Natural killer cell (primary cell): ENCODE measurements at regions not wholly inside any gene's neighbourhood (a gene's known extent, or its start where the extent isn't known, plus 50 kb on each side); places are given as distances from the start of the nearest gene placed in this dataset.

Experiments
- ATAC-seq, 3 donors: fragments of 150-1000 bp in 2 of 3; fragments of 200-7000 bp in 1 of 3; cut with Tn5 transposase; 1 replicate in 1 of 3; 2 replicates in 2 of 3; pipeline ENCODE4 v1.10.0; 2021; ENCODE audit warnings: mild to moderate bottlenecking in 2 of 3, moderate library complexity in 2 of 3
- DNase-seq, 2 donors: peaks; one replicate each; pipeline versions ENCODE4 v3.0.0 to v3.0.0-alpha.2; 2013 to 2021; ENCODE audit warnings: mixed read lengths in 1 of 2
- H3K27ac ChIP-seq: one replicate; pipeline ENCODE4 v1.5.1; 2013; ENCODE audit warnings: mild to moderate bottlenecking, low read length
- H3K27me3 ChIP-seq: one replicate; pipeline ENCODE4 v1.6.1; 2013; ENCODE audit warnings: low read length; ENCODE audit not compliant: control insufficient read depth, insufficient read depth
- H3K36me3 ChIP-seq: one replicate; pipeline ENCODE4 v1.6.1; 2013; ENCODE audit warnings: low read length; ENCODE audit not compliant: control insufficient read depth, insufficient read depth
- H3K4me1 ChIP-seq: one replicate; pipeline ENCODE4 v1.6.1; 2013; ENCODE audit warnings: low read length; ENCODE audit not compliant: control insufficient read depth, insufficient read depth
- H3K4me3 ChIP-seq: one replicate; pipeline ENCODE4 v1.5.1; 2013; ENCODE audit warnings: low read length
- H3K9me3 ChIP-seq: one replicate; pipeline ENCODE4 v1.6.1; 2013; ENCODE audit warnings: low read length; ENCODE audit not compliant: control insufficient read depth, insufficient read depth
- H3K27ac Mint-ChIP-seq, 2 donors: one replicate each; pipeline ENCODE4 v1.8.0; 2022; ENCODE audit warnings: mild to moderate bottlenecking in 2 of 2, mixed read lengths in 2 of 2, moderate library complexity in 1 of 2
- H3K27me3 Mint-ChIP-seq, 2 donors: one replicate each; pipeline ENCODE4 v1.8.0; 2022; ENCODE audit warnings: low read depth in 2 of 2, mixed read lengths in 2 of 2
- H3K36me3 Mint-ChIP-seq: one replicate; pipeline ENCODE4 v1.8.0; 2022; ENCODE audit warnings: mixed read lengths
- H3K4me1 Mint-ChIP-seq, 2 donors: one replicate each; pipeline ENCODE4 v1.8.0; 2022; ENCODE audit warnings: mixed read lengths in 2 of 2
- H3K4me3 Mint-ChIP-seq: one replicate; pipeline ENCODE4 v1.8.0; 2022; ENCODE audit warnings: mild to moderate bottlenecking, moderate library complexity, mixed read lengths
- H3K9me3 Mint-ChIP-seq, 2 donors: one replicate each; pipeline ENCODE4 v1.8.0; 2022; ENCODE audit warnings: mixed read lengths in 2 of 2
- CTCF ChIP-seq: fragments of 200-600 bp; IDR thresholded peaks from one replicate; pipeline ENCODE4 v1.8.0; 2022; ENCODE audit warnings: antibody characterized with exemption
- WGBS: methylation state at CpG from one replicate; pipeline ENCODE4 v1.1.7; 2013; ENCODE audit warnings: missing lambda C conversion rate; ENCODE audit not compliant: insufficient coverage; 5-methylcytosine and 5-hydroxymethylcytosine counted together
- intact Hi-C: fragments of 100-400 bp; cut with micrococcal nuclease; formaldehyde crosslinking; loops from one replicate; pipeline ENCODE4 v1.14.2; 2022

- Histone ChIP-seq H3K27ac (no peak overlapping the region), H3K9me3 (no peaks in the 10 kb centered on the region), H3K36me3 (no peaks in the 10 kb centered on the region), H3K27me3 (no peaks in the 10 kb centered on the region), H3K4me1 (no peaks in the 10 kb centered on the region), H3K4me3 (no peak overlapping the region)
- TF ChIP-seq CTCF = no peak
- intact Hi-C loops = no loop called here
- Mint-ChIP-seq H3K4me3 (no peak overlapping the region), H3K27ac (no peak overlapping the region), H3K27me3 (no peaks in the 10 kb centered on the region), H3K9me3 (peaks cover 7 to 17% of the 10 kb centered on the region in 2 donors), H3K4me1 (no peaks in the 10 kb centered on the region), H3K36me3 (no peaks in the 10 kb centered on the region)
- DNase-seq (no peak), ATAC-seq (no peak)
- WGBS = 68% methylated on average over 3 of the region's 4 CpGs
Measured at GRCh38 chr6:78492351-78493017, 374.9 kb upstream of the IRAK1BP1 start.

GRCh38 chr6:78500299-78501089 is 366.9 kb upstream of the IRAK1BP1 start:
- H3K9me3 ChIP-seq = no peaks in the 10 kb centered on the region
- Mint-ChIP-seq H3K4me1 (no peaks in the 10 kb centered on the region), H3K36me3 (no peaks in the 10 kb centered on the region), H3K9me3 (peaks cover 18 to 28% of the 10 kb centered on the region in 2 donors), H3K4me3 (no peak overlapping the region), H3K27ac (no peak overlapping the region), H3K27me3 (no peaks in the 10 kb centered on the region)
- no peak for ATAC-seq
- no peaks in the 10 kb centered on the region for H3K36me3 ChIP-seq
- H3K4me1 ChIP-seq = no peaks in the 10 kb centered on the region
- intact Hi-C loops = no loop called here
- TF ChIP-seq CTCF = no peak
- no peak for DNase-seq
- H3K27ac ChIP-seq = no peak overlapping the region
- no peak overlapping the region for H3K4me3 ChIP-seq
- 80% methylated on average over 2 of the region's 3 CpGs for WGBS
- H3K27me3 ChIP-seq = no peaks in the 10 kb centered on the region

- H3K4me3 ChIP-seq = no peak overlapping the region
- H3K36me3 Mint-ChIP-seq = no peaks in the 10 kb centered on the region
- no peaks in the 10 kb centered on the region for H3K4me1 ChIP-seq
- 58% methylated on average over 2 of the region's 2 CpGs for WGBS
- TF ChIP-seq CTCF = no peak
- no peak overlapping the region for H3K27ac Mint-ChIP-seq
- DNase-seq = no peak
- H3K27ac ChIP-seq = no peak overlapping the region
- H3K4me1 Mint-ChIP-seq = no peaks in the 10 kb centered on the region
- no peaks in the 10 kb centered on the region for H3K27me3 ChIP-seq
- no peak for ATAC-seq
- intact Hi-C loops = no loop called here
- no peak overlapping the region for H3K4me3 Mint-ChIP-seq
- H3K36me3 ChIP-seq = no peaks in the 10 kb centered on the region
- H3K27me3 Mint-ChIP-seq = no peaks in the 10 kb centered on the region
- peaks cover 21 to 32% of the 10 kb centered on the region in 2 donors for H3K9me3 Mint-ChIP-seq
- no peaks in the 10 kb centered on the region for H3K9me3 ChIP-seq
Measured at GRCh38 chr6:78502386-78502887, 364.9 kb upstream of the IRAK1BP1 start.
